HCT116 (cell line): ENCODE measurements at regions not wholly inside any gene's neighbourhood (a gene's known extent, or its start where the extent isn't known, plus 50 kb on each side); places are given as distances from the start of the nearest gene placed in this dataset.
A peak's percentile ranks its signal among the peaks of the same experiment; 100 is the strongest.

Experiments
- ATAC-seq: fragments of 200-7000 bp; cut with Tn5 transposase; 2 replicates; pipeline ENCODE4 v1.9.1; 2020; ENCODE audit warnings: mild to moderate bottlenecking, moderate library complexity
- BruUV-seq: library from RNA; stranded (reverse); fragments of 400-500 nt; replicated peaks from 2 replicates; lab custom pipeline; 2021; lab: Mats Ljungman, UMichigan
- CTCF ChIA-PET: fragments of 300-600 bp; sonication (Branson Sonifier 250); formaldehyde crosslinking; loops from one replicate; lab custom pipeline; 2021; ENCODE audit warnings: antibody characterized with exemption; lab: Charles Lee
- POLR2A ChIA-PET: fragments of 300-600, 350-600 bp; sonication (Branson Sonifier 250); formaldehyde crosslinking; loops from one replicate; lab custom pipeline; 2021; ENCODE audit warnings: antibody characterized with exemption; lab: Charles Lee
- RAD21 ChIA-PET, 2 experiments: fragments of 300-600 bp; sonication (Branson Sonifier 250); formaldehyde crosslinking; loops; one replicate each; lab custom pipeline; 2023; ENCODE audit warnings: low total read pairs in 2 of 2; ENCODE audit not compliant: uncharacterized antibody in 2 of 2, unreplicated experiment in 2 of 2, low non-redundant PET in 1 of 2; lab: Charles Lee
- DNase-seq: peaks from one replicate; pipeline ENCODE4 v3.0.0-alpha.2; 2010; ENCODE audit warnings: low read depth, low spot score
- H2AFZ ChIP-seq: fragments of 200-600 bp; shearing (Covaris generic), sonication (generic); 2 replicates; pipeline ENCODE4 v1.6.1; 2017; ENCODE audit warnings: low read depth, mixed run types, mixed read lengths, antibody characterized with exemption, low read length; ENCODE audit not compliant: poor library complexity, severe bottlenecking
- H3K27ac ChIP-seq: 2 replicates; pipeline ENCODE4 v1.5.1; 2012; ENCODE audit warnings: low read depth, low read length
- H3K27me3 ChIP-seq: fragments of 200-600 bp; sonication (generic); 2 replicates; pipeline ENCODE4 v1.6.1; 2016; ENCODE audit warnings: mixed run types, low read length, mixed read lengths; ENCODE audit not compliant: insufficient read depth
- H3K36me3 ChIP-seq, 2 experiments: fragments of 200-500 bp in 1 of 2; fragments of 200-600 bp in 1 of 2; sonication (Bioruptor generic) in 1 of 2; sonication (generic) in 1 of 2; 2 replicates each; pipeline versions ENCODE4 v1.5.1 to v1.6.1; 2014 to 2016; ENCODE audit warnings: low read length in 2 of 2, inconsistent platforms in 1 of 2, mixed read lengths in 1 of 2, mixed run types in 1 of 2; ENCODE audit not compliant: insufficient read depth in 2 of 2, control insufficient read depth in 1 of 2
- H3K4me1 ChIP-seq, 2 experiments: fragments of 200-600 bp in 1 of 2; sonication (generic) in 1 of 2; 2 replicates each; pipeline versions ENCODE4 v1.5.1 to v1.6.1; 2012 to 2017; ENCODE audit warnings: low read length in 2 of 2, inconsistent platforms in 1 of 2, mild to moderate bottlenecking in 1 of 2, mixed read lengths in 1 of 2, mixed run types in 1 of 2, moderate library complexity in 1 of 2; ENCODE audit not compliant: insufficient read depth in 2 of 2, control insufficient read depth in 1 of 2
- H3K4me2 ChIP-seq: fragments of 200-600 bp; sonication (generic); 2 replicates; pipeline ENCODE4 v1.6.1; 2017; ENCODE audit warnings: mixed run types, low read length, mixed read lengths
- H3K4me3 ChIP-seq, 2 experiments: fragments of 200-600 bp in 1 of 2; sonication (generic) in 1 of 2; replicated peaks in 1 of 2; 2 replicates each; pipeline ENCODE4 v1.5.1; 2011 to 2016; ENCODE audit warnings: low read length in 2 of 2, control low read depth in 1 of 2, low read depth in 1 of 2, mild to moderate bottlenecking in 1 of 2, mixed read lengths in 1 of 2, mixed run types in 1 of 2
- H3K79me2 ChIP-seq: fragments of 200-600 bp; sonication (generic); 2 replicates; pipeline ENCODE4 v1.6.1; 2017; ENCODE audit warnings: mild to moderate bottlenecking, mixed run types, low read length, moderate library complexity, mixed read lengths; ENCODE audit not compliant: insufficient read depth
- H3K9ac ChIP-seq: fragments of 200-600 bp; sonication (generic); 2 replicates; pipeline ENCODE4 v1.6.1; 2016; ENCODE audit warnings: low read length, mixed read lengths
- H3K9me2 ChIP-seq: fragments of 200-600 bp; sonication (generic), shearing (Covaris generic); 2 replicates; pipeline ENCODE4 v1.6.1; 2017; ENCODE audit warnings: mixed run types, mild to moderate bottlenecking, moderate library complexity; ENCODE audit not compliant: insufficient read depth
- H3K9me3 ChIP-seq, 2 experiments: fragments of 200-500 bp in 1 of 2; fragments of 200-600 bp in 1 of 2; sonication (Bioruptor generic) in 1 of 2; sonication (generic) in 1 of 2; 2 replicates each; pipeline ENCODE4 v1.6.1; 2014 to 2017; ENCODE audit warnings: low read length in 2 of 2, mixed read lengths in 2 of 2, inconsistent platforms in 1 of 2, low read depth in 1 of 2, mild to moderate bottlenecking in 1 of 2, mixed run types in 1 of 2, moderate library complexity in 1 of 2; ENCODE audit not compliant: control insufficient read depth in 1 of 2, insufficient read depth in 1 of 2
- H4K20me1 ChIP-seq: fragments of 200-600 bp; sonication (generic), shearing (Covaris generic); 2 replicates; pipeline ENCODE4 v1.6.1; 2017; ENCODE audit warnings: mixed run types, mild to moderate bottlenecking, moderate library complexity; ENCODE audit not compliant: insufficient read depth
- ATF3 ChIP-seq: IDR thresholded peaks from 2 replicates; pipeline ENCODE4 v1.6.1; 2012
- CBX3 ChIP-seq: IDR thresholded peaks from 2 replicates; pipeline ENCODE4 v1.6.1; 2012; ENCODE audit warnings: low read depth
- CEBPB ChIP-seq: IDR thresholded peaks from 2 replicates; pipeline ENCODE4 v1.6.1; 2012; ENCODE audit warnings: low read depth
- EGR1 ChIP-seq: IDR thresholded peaks from 2 replicates; pipeline ENCODE4 v1.6.1; 2012; ENCODE audit warnings: low read depth
- ELF1 ChIP-seq: IDR thresholded peaks from 2 replicates; pipeline ENCODE4 v1.6.1; 2012; ENCODE audit warnings: low read depth, borderline replicate concordance
- EZH2 ChIP-seq: fragments of 200-600 bp; sonication (generic); IDR thresholded peaks from 2 replicates; pipeline ENCODE4 v1.6.1; 2017; ENCODE audit warnings: antibody characterized with exemption, mixed run types
- FOSL1 ChIP-seq: IDR thresholded peaks from 2 replicates; pipeline ENCODE4 v1.6.1; 2012; ENCODE audit warnings: low read depth
- JUND ChIP-seq: IDR thresholded peaks from 2 replicates; pipeline ENCODE4 v1.6.1; 2012
- MAX ChIP-seq: IDR thresholded peaks from 2 replicates; pipeline ENCODE4 v1.6.1; 2012
- POLR2A ChIP-seq: IDR thresholded peaks from 2 replicates; pipeline ENCODE4 v1.7.0; 2011; ENCODE audit warnings: borderline replicate concordance; ENCODE audit not compliant: insufficient read depth, insufficient read length; ENCODE audit errors: extremely low read depth
- RAD21 ChIP-seq: IDR thresholded peaks from 2 replicates; pipeline ENCODE4 v1.6.1; 2012; ENCODE audit warnings: low read depth, mild to moderate bottlenecking
- REST ChIP-seq: IDR thresholded peaks from 2 replicates; pipeline ENCODE4 v1.6.1; 2012; ENCODE audit warnings: low read depth
- SIN3A ChIP-seq: IDR thresholded peaks from 2 replicates; pipeline ENCODE4 v1.6.1; 2012; ENCODE audit warnings: low read depth
- SP1 ChIP-seq: IDR thresholded peaks from 2 replicates; pipeline ENCODE4 v1.6.1; 2012; ENCODE audit warnings: low read depth
- SRF ChIP-seq: IDR thresholded peaks from 2 replicates; pipeline ENCODE4 v1.6.1; 2012; ENCODE audit warnings: low read depth
- TCF7L2 ChIP-seq: IDR thresholded peaks from 2 replicates; pipeline ENCODE4 v1.7.0; 2011; ENCODE audit warnings: borderline replicate concordance, inconsistent platforms; ENCODE audit not compliant: insufficient read depth, insufficient read length; ENCODE audit errors: extremely low read depth
- YY1 ChIP-seq: IDR thresholded peaks from 2 replicates; pipeline ENCODE4 v1.6.1; 2011; ENCODE audit warnings: low read length, low read depth, moderate library complexity, mild to moderate bottlenecking; ENCODE audit not compliant: insufficient replicate concordance; ENCODE audit errors: extremely low read depth
- ZBTB33 ChIP-seq: IDR thresholded peaks from 2 replicates; pipeline ENCODE4 v1.6.1; 2011; ENCODE audit warnings: mild to moderate bottlenecking, low read length, moderate library complexity; ENCODE audit not compliant: insufficient replicate concordance; ENCODE audit errors: extremely low read depth
- ZFX ChIP-seq: fragments of 450-650 bp; IDR thresholded peaks from 2 replicates; pipeline ENCODE4 v1.6.1; 2017
- ZNF274 ChIP-seq: fragments of 200-500 bp; sonication (Bioruptor generic); IDR thresholded peaks from 2 replicates; pipeline ENCODE4 v1.6.1; 2014; ENCODE audit warnings: mild to moderate bottlenecking, low read depth, low read length, inconsistent platforms
- intact Hi-C: fragments of 100-400 bp; cut with micrococcal nuclease; formaldehyde crosslinking; loops from 2 replicates; pipeline ENCODE4 v1.10.0; 2022

GRCh38 chr10:118447478-118448270, 105.5 kb upstream of the FAM204A start:
- no TSS peak for BruUV-seq
- DNase-seq: no peak
- H3K36me3 ChIP-seq: no peaks in the 10 kb centered on the region
- no peaks in the 10 kb centered on the region for H3K9me2 ChIP-seq
- TF ChIP-seq EGR1 (no peak), CEBPB (no peak), ZNF274 (no peak), SP1 (no peak), RAD21 (no peak), FOSL1 (no peak), TCF7L2 (no peak), MAX (no peak), SRF (no peak), SIN3A (no peak), ZBTB33 (no peak), ATF3 (no peak), REST (no peak), POLR2A (no peak), EZH2 (no peak), YY1 (no peak), JUND (no peak), ELF1 (no peak), ZFX (no peak), CBX3 (no peak)
- H3K9ac ChIP-seq: no peak overlapping the region
- peak; percentile 52 for ATAC-seq
- intact Hi-C loops: no loop called here
- H3K4me2 ChIP-seq: no peak overlapping the region
- no peak overlapping the region for H3K4me3 ChIP-seq
- ChIA-PET POLR2A (no interaction called here), RAD21 (no interaction called here), CTCF (interaction anchor here (0.6 to 8.6 kb wide), 2 partner anchors 12 to 920 kb away, joined by 3 to 55 read pairs; no protein-coding TSS in a partner anchor)
- no peaks in the 10 kb centered on the region for H3K9me3 ChIP-seq
- no peaks in the 10 kb centered on the region for H3K79me2 ChIP-seq
- H2AFZ ChIP-seq: no peak overlapping the region
- peaks cover 28% of the 10 kb centered on the region; the same call in 1 of the 2 replicates for H3K27me3 ChIP-seq
- no peaks in the 10 kb centered on the region for H3K4me1 ChIP-seq
- no peaks in the 10 kb centered on the region for H4K20me1 ChIP-seq
- no peak overlapping the region for H3K27ac ChIP-seq
